Endothelial cell of umbilical vein (primary cell): ENCODE measurements at regions not wholly inside any gene's neighbourhood (a gene's known extent, or its start where the extent isn't known, plus 50 kb on each side); places are given as distances from the start of the nearest gene placed in this dataset.

Experiments
- POLR2A ChIP-seq: IDR thresholded peaks from 2 replicates; pipeline ENCODE4 v1.6.1; 2012; ENCODE audit warnings: low read depth, mild to moderate bottlenecking, control low read depth, low read length
- POLR2AphosphoS5 ChIP-seq: IDR thresholded peaks from 2 replicates; pipeline ENCODE4 v1.6.1; 2012; ENCODE audit warnings: low read depth, mild to moderate bottlenecking, control low read depth, low read length, moderate library complexity; ENCODE audit not compliant: insufficient read depth

GRCh38 chr3:192080336-192080735 is 619.4 kb downstream of the PYDC2 start:
- TF ChIP-seq POLR2AphosphoS5 (no peak), POLR2A (no peak)
